DOHH2 (cell line): ENCODE measurements at regions not wholly inside any gene's neighbourhood (a gene's known extent, or its start where the extent isn't known, plus 50 kb on each side); places are given as distances from the start of the nearest gene placed in this dataset.

Source experiments
- CTCF ChIP-seq: fragments of 200-600 bp; sonication (generic); IDR thresholded peaks from one replicate; pipeline ENCODE4 v1.5.1; 2014; ENCODE audit warnings: antibody characterized with exemption, mild to moderate bottlenecking, low read depth, low read length; ENCODE audit not compliant: poor library complexity, severe bottlenecking
- EZH2phosphoT487 ChIP-seq: fragments of 200-600 bp; sonication (generic); IDR thresholded peaks from 2 replicates; pipeline ENCODE4 v1.6.1; 2017; ENCODE audit warnings: borderline replicate concordance, mild to moderate bottlenecking, antibody characterized with exemption, low read length, moderate library complexity, mixed read lengths

- TF ChIP-seq CTCF, result no peak
- no peak for TF ChIP-seq EZH2phosphoT487
Observed at GRCh38 chr6:62805431-62805830, 405.8 kb upstream of the FKBP1C start.
